BJ (cell line): ENCODE measurements at regions not wholly inside any gene's neighbourhood (a gene's known extent, or its start where the extent isn't known, plus 50 kb on each side); places are given as distances from the start of the nearest gene placed in this dataset.
"Not testable (repeated sequence)": the region's sequence is repeated elsewhere in the genome, so short reads cannot be mapped to it uniquely, and the experiment has no call there.

Source experiments
- CTCF ChIA-PET: fragments of 350-600 bp; formaldehyde crosslinking; extraction: SDS; loops from one replicate; lab custom pipeline; 2021; ENCODE audit warnings: antibody characterized with exemption, inconsistent platforms; lab: Yijun Ruan, JAX
- POLR2A ChIA-PET: fragments of 300-600 bp; sonication (Branson Sonifier 250); formaldehyde crosslinking; extraction: SDS; loops from one replicate; lab custom pipeline; 2021; ENCODE audit warnings: antibody characterized with exemption; lab: Charles Lee
- DNase-seq: peaks from one replicate; pipeline ENCODE4 v3.0.0-alpha.2; 2011; ENCODE audit warnings: low read depth
- H3K27me3 ChIP-seq: 2 replicates; pipeline ENCODE4 v1.6.0; 2011; ENCODE audit warnings: low read length; ENCODE audit not compliant: control insufficient read depth, insufficient read depth
- H3K36me3 ChIP-seq: 2 replicates; pipeline ENCODE4 v1.5.1; 2011; ENCODE audit warnings: low read length; ENCODE audit not compliant: control insufficient read depth, insufficient read depth
- H3K4me3 ChIP-seq: 2 replicates; pipeline ENCODE4 v1.5.1; 2011; ENCODE audit warnings: low read depth, mild to moderate bottlenecking, control low read depth, low read length
- TF ChIP-seq, protein P1 (sequence below): IDR thresholded peaks from 2 replicates; pipeline ENCODE4 v1.5.1; 2011; ENCODE audit warnings: low read depth, mild to moderate bottlenecking, control low read depth, inconsistent platforms, low read length, moderate library complexity; ENCODE audit not compliant: insufficient read depth

GRCh38 chr14:106347291-106347778 is 821.0 kb downstream of the TMEM121 start:
- TF ChIP-seq, protein P1, sequence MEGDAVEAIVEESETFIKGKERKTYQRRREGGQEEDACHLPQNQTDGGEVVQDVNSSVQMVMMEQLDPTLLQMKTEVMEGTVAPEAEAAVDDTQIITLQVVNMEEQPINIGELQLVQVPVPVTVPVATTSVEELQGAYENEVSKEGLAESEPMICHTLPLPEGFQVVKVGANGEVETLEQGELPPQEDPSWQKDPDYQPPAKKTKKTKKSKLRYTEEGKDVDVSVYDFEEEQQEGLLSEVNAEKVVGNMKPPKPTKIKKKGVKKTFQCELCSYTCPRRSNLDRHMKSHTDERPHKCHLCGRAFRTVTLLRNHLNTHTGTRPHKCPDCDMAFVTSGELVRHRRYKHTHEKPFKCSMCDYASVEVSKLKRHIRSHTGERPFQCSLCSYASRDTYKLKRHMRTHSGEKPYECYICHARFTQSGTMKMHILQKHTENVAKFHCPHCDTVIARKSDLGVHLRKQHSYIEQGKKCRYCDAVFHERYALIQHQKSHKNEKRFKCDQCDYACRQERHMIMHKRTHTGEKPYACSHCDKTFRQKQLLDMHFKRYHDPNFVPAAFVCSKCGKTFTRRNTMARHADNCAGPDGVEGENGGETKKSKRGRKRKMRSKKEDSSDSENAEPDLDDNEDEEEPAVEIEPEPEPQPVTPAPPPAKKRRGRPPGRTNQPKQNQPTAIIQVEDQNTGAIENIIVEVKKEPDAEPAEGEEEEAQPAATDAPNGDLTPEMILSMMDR: no peak
- H3K36me3 ChIP-seq: no peaks in the 10 kb centered on the region
- CTCF ChIA-PET: no interaction called here
- POLR2A ChIA-PET: no interaction called here
- H3K4me3 ChIP-seq: no peak overlapping the region
- H3K27me3 ChIP-seq: no peaks in the 10 kb centered on the region
- no peak for DNase-seq

DNA sequence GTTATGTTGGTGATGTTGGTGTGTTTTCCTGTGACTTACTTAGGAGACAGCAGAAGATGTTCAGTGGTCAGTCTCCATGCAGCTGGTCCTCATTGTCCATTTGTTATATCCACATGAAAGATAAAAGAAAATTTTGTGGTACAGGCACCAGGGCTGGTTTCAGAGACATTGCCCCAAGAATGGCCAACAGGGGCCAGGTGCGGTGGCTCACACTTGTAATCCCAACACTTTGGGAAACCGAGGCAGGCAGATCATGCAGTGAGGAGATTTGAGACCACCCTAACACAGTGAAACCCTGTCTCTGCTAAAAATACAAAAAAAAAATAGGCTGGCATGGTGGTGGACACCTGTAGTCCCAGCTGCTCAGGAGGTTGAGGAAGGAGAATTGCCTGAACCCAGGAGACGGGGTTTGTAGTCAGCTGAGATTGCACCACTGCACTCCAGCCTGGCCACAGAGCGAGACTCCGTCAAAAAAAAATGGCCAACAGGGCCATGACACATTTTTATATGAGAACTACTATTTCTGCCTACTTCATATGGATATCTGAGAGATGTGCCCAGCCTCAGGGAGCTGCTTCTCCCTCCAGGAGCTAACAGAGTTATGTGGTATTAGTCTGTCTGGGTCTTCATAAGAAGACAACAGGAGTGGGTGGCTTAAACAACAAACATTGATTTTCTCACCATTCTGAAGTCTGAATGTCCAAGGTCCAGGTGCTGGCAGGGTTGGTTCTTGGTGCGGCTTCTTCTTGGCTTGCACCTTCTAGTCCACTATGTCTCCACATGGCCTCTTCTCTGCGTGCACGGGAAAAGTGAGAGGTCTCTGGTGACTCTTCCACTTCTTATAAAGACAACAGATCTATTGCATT is 821.7 kb downstream of the TMEM121 start:
- CTCF ChIA-PET: no interaction called here
- TF ChIP-seq, protein P1: no peak
- Histone ChIP-seq H3K36me3 (no peaks in the 10 kb centered on the region), H3K27me3 (no peaks in the 10 kb centered on the region), H3K4me3 (no peak overlapping the region)
- POLR2A ChIA-PET: no interaction called here
- no peak for DNase-seq

DNA sequence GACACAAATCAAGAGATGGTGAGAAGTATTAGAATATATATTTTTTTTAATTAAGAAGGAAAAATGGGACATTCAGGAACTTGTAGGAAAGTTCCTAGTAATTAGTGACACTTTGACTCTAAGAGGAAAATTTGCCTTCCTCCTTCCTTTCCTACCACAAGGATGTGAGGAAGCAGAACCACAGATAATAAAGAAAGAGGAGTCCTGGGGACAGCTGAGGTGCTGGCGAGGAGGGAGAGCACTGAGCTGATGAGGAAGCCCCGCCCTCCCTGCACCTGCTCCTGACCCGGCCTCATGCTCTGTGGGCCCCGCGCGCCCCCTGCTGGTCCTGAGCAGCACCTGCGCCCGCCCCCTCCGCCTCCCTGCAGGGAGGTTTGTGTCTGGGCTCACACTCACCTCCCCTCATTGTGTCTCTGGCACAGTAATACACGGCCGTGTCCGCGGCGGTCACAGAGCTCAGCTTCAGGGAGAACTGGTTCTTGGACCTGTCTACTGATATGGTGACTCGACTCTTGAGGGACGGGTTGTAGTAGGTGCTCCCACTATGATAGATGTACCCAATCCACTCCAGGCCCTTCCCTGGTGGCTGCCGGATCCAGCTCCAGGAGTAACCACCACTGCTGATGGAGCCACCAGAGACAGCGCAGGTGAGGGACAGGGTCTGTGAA is 822.6 kb downstream of the TMEM121 start:
- CTCF ChIA-PET, DNase-seq: not testable (repeated sequence)

DNA sequence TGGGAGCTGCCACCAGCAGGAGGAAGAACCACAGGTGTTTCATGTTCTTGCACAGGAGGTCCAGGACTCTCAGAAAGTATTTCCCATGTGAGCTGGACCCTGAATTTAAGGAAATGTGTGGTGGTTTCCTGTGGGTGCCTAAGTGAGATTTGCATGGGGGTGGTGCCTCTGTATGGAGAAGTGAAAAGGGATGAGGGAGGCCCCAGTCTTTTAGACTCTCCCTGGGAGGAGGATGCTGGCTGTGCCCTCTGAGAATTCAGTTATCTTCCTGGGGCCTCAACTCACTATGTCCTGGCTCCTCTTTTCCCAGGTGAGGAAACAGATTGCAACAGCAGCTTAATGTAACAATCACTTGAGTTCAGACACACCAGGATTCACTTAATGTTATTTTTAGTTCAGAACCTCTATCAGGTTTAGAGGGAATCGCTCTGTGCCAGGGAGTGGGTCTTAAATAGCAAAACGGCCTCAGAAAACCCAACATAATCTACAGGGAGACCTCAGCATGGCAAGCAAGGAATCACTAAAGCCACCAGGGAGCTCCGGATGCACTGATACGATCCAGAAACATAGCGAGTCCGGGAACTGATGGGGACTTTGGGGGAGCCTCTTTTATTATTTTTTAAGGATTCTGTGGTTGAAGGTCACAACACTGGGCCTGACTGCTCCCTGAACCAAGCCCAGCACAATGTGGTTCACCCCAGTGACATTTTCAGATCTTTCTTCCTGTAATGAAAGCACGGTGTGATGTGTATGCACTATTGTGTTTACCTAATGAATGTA is 823.5 kb downstream of the TMEM121 start:
- H3K4me3 ChIP-seq, CTCF ChIA-PET, H3K27me3 ChIP-seq, POLR2A ChIA-PET, DNase-seq, H3K36me3 ChIP-seq: not testable (repeated sequence)

More for the DNA sequence above, 822.6 kb downstream of the TMEM121 start:
- H3K36me3 ChIP-seq, POLR2A ChIA-PET, H3K4me3 ChIP-seq, H3K27me3 ChIP-seq: not testable (repeated sequence)

- H3K36me3 ChIP-seq, DNase-seq, CTCF ChIA-PET, POLR2A ChIA-PET, H3K4me3 ChIP-seq, H3K27me3 ChIP-seq: not testable (repeated sequence)
Observed at GRCh38 chr14:106355007-106355791, 828.8 kb downstream of the TMEM121 start.

DNA sequence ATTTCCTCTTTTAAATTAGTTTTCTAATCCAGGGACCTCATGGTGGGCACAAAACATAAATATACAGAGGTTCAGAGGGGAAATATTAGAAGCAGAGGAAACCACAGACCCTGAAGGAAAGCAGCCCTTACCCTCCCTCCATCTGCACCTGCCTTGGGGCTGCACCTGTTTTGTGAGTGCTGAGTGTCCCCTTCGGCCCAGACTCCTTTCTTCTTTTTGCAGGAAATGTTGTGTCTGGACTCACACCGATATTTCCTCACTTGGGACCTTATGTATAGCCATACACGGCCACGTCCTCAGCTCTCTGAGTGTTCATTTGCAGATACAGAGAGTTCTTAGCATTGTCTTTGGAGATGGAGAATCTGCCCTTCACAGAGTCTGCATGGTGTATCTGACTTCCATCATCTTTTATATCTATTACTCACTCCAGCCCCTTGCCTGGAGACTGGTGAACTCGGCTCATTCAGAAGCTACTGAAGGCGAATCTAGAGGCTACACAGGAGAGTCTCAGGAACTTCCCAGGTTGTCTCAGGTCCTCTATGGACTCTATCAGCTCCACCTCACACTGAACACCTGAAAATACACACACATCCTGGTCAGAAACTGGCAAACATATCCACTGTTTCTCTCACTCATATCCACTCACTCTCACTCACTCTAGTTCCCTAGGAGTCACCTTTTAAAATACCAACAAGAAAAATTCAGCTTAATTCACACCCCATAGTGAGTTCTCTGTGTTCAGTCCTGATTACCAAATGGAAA is 829.7 kb downstream of the TMEM121 start:
- CTCF ChIA-PET, H3K27me3 ChIP-seq, H3K4me3 ChIP-seq, DNase-seq, POLR2A ChIA-PET, H3K36me3 ChIP-seq: not testable (repeated sequence)

DNA sequence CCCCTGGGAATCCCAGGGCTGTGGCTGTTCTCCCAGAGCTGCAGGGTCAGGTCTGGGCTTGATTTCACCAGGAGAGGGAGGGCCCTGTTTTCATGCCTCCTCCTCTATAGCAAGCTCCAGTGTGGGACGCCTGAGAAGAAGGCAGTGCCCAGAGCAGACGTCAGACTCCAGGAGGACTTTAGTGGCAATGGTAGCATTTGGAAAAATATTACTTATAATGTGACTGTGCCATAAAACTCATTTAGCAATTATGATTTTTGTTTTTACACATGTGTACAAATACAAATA is 830.2 kb downstream of the TMEM121 start:
- POLR2A ChIA-PET, DNase-seq, CTCF ChIA-PET, H3K27me3 ChIP-seq, H3K36me3 ChIP-seq, H3K4me3 ChIP-seq: not testable (repeated sequence)

GRCh38 chr14:106359157-106359887 is 832.9 kb downstream of the TMEM121 start:
- H3K36me3 ChIP-seq, DNase-seq, H3K4me3 ChIP-seq, H3K27me3 ChIP-seq, CTCF ChIA-PET, POLR2A ChIA-PET: not testable (repeated sequence)

- H3K36me3 ChIP-seq, H3K4me3 ChIP-seq, DNase-seq, CTCF ChIA-PET, POLR2A ChIA-PET, H3K27me3 ChIP-seq: not testable (repeated sequence)
Observed at GRCh38 chr14:106365371-106365770, 839.0 kb downstream of the TMEM121 start.
